ENCODE measurements at regions not wholly inside any gene's neighbourhood (a gene's known extent, or its start where the extent isn't known, plus 50 kb on each side); places are given as distances from the start of the nearest gene placed in this dataset.

GRCh38 chr2:100767224-100767653, 52.7 kb upstream of the NPAS2 start:
- Mint-ChIP-seq H3K4me3 (no peak overlapping the region), H3K36me3 (ENCODE audit: low read depth) (no peaks in the 10 kb centered on the region), H3K9me3 (no peaks in the 10 kb centered on the region), H3K4me1 (no peaks in the 10 kb centered on the region), H3K27me3 (peaks cover 21% of the 10 kb centered on the region), H3K27ac (no peak overlapping the region)
- CTCF ChIA-PET = no interaction called here
- POLR2A ChIA-PET = no interaction called here
- intact Hi-C loops (cut with micrococcal nuclease) = no loop called here
- DNase-seq (no peak), ATAC-seq (ENCODE audit: low read depth) (no peak)
- no peak for TF ChIP-seq CTCF (IDR thresholded peaks at IDR 0.05)

GRCh38 chr2:100767810-100768806, 51.8 kb upstream of the NPAS2 start:
- no peak for TF ChIP-seq CTCF (IDR thresholded peaks at IDR 0.05)
- intact Hi-C loops (cut with micrococcal nuclease) = no loop called here
- Mint-ChIP-seq H3K9me3 (no peaks in the 10 kb centered on the region), H3K27me3 (peaks cover 20% of the 10 kb centered on the region), H3K4me3 (no peak overlapping the region), H3K36me3 (ENCODE audit: low read depth) (no peaks in the 10 kb centered on the region), H3K27ac (no peak overlapping the region), H3K4me1 (no peaks in the 10 kb centered on the region)
- no peak for ATAC-seq (ENCODE audit: low read depth)
- no peak for DNase-seq
- CTCF ChIA-PET = no interaction called here
- POLR2A ChIA-PET = no interaction called here

Data from activated B cell treated with CpG ODN at 0.5 μM for 24 hours (primary cell).